ENCODE measurements at regions not wholly inside any gene's neighbourhood (a gene's known extent, or its start where the extent isn't known, plus 50 kb on each side); places are given as distances from the start of the nearest gene placed in this dataset.

DNA sequence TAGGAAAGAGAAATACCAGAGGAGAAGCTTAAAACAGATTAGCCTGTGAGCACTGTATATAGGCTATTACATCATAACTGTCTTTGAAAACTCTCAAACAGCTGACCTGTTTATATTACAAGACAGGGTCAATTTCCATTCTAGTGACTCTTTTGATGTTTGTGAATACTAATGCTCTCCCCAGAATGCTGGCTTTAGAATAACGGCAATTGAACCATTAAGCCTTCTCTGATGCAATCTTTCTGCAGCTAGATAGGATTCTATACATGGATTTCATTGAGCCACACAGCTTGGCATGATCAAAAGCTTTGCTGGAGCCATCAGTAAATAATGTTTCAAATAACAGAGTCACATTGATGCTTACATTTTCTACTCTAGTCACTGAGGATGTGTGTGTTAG is 122.7 kb upstream of the FAT3 start (continued):
- TF ChIP-seq SETDB1 (IDR thresholded peaks at IDR 0.05; ENCODE audit: insufficient read length, low read length) (no peak), ZNF544 (tag by site-specific recombination; IDR thresholded peaks at IDR 0.05) (no peak), ZNF23 (tag by site-specific recombination; IDR thresholded peaks at IDR 0.05; ENCODE audit: borderline replicate concordance) (no peak), ZNF843 (tag by site-specific recombination; IDR thresholded peaks at IDR 0.05) (no peak), ZNF239 (tag by site-specific recombination; IDR thresholded peaks at IDR 0.05) (no peak)

DNA sequence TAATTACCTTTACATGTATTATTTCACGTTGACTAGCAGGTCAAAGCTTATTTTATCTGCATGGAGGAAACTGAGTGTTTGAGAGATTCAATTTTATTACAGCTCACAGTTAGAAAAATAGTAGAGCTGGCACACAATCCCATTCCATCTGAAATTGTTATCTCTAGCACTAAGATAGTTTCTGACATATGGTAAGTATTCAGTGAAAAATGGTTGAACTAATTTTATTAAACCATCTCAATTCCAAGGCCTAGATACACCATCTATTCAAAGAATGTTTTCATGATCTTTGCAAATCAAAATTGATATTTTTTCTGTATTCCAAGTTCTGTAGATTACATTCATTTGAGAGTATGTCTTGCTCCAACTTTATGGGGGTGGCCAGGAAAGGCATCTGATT is 125.4 kb upstream of the FAT3 start:
- Histone ChIP-seq H3K4me3 (ENCODE audit: low read depth, low read length) (no peak overlapping the region), H3K4me1 (ENCODE audit: control insufficient read depth, insufficient read depth, low read length) (no peaks in the 10 kb centered on the region), H3K27ac (ENCODE audit: extremely low read depth, low read depth, low read length) (no peak overlapping the region), H3K9me3 (ENCODE audit: control insufficient read depth, insufficient read depth, low read depth, low read length) (no peaks in the 10 kb centered on the region), H3K36me3 (ENCODE audit: control insufficient read depth in 2 of 2, insufficient read depth in 1 of 2, low read length in 2 of 2) (no peaks in the 10 kb centered on the region)
- POLR2A ChIA-PET = no interaction called here
- no peak for TF ChIP-seq ZIC2 (tag by site-specific recombination; IDR thresholded peaks at IDR 0.05)
- TF ChIP-seq, protein P1, sequence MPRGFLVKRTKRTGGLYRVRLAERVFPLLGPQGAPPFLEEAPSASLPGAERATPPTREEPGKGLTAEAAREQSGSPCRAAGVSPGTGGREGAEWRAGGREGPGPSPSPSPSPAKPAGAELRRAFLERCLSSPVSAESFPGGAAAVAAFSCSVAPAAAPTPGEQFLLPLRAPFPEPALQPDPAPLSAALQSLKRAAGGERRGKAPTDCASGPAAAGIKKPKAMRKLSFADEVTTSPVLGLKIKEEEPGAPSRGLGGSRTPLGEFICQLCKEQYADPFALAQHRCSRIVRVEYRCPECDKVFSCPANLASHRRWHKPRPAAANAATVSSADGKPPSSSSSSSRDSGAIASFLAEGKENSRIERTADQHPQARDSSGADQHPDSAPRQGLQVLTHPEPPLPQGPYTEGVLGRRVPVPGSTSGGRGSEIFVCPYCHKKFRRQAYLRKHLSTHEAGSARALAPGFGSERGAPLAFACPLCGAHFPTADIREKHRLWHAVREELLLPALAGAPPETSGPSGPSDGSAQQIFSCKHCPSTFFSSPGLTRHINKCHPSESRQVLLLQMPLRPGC (tag by site-specific recombination; IDR thresholded peaks at IDR 0.05) = no peak
- CTCF ChIA-PET = no interaction called here

DNA sequence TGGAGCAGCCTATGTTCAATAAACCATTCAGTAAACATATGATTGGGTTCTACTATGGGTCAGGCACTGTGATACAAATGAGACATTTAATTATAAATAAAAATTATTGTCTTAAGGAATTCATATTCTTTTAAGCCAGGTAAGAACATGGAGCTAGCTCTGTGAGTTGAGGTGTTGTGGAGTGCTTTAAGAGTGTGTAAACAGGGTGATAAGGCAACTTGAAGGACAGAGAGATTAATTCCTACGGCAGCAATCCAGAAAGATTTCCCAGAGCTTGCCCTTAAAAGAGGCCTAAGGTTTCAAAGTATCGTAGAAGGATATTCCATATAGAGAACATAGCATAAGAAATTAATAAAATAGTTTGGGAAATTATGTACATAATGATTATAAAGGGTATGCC is 126.4 kb upstream of the FAT3 start:
- Histone ChIP-seq H3K4me3 (ENCODE audit: low read depth, low read length) (no peak overlapping the region), H3K27ac (ENCODE audit: extremely low read depth, low read depth, low read length) (no peak overlapping the region), H3K9me3 (ENCODE audit: control insufficient read depth, insufficient read depth, low read depth, low read length) (no peaks in the 10 kb centered on the region), H3K36me3 (ENCODE audit: control insufficient read depth in 2 of 2, insufficient read depth in 1 of 2, low read length in 2 of 2) (no peaks in the 10 kb centered on the region), H3K4me1 (ENCODE audit: control insufficient read depth, insufficient read depth, low read length) (no peaks in the 10 kb centered on the region)
- POLR2A ChIA-PET = no interaction called here
- CTCF ChIA-PET = interaction anchor here (0.7 kb wide), 1 partner anchor 367 kb away, joined by 4 read pairs; no protein-coding TSS in a partner anchor
- TF ChIP-seq ZNF48 (tag by site-specific recombination; IDR thresholded peaks at IDR 0.05) (no peak), SCRT1 (tag by site-specific recombination; IDR thresholded peaks at IDR 0.05; ENCODE audit: borderline replicate concordance) (no peak), EGR2 (tag by site-specific recombination; IDR thresholded peaks at IDR 0.05; ENCODE audit: low read depth) (no peak), YY2 (tag by site-specific recombination; IDR thresholded peaks at IDR 0.05) (no peak), KLF1 (tag by site-specific recombination; IDR thresholded peaks at IDR 0.05) (no peak), ZSCAN16 (tag by site-specific recombination; IDR thresholded peaks at IDR 0.05) (no peak), ZNF610 (tag by site-specific recombination; IDR thresholded peaks at IDR 0.05; ENCODE audit: borderline replicate concordance) (no peak), ZNF391 (tag by site-specific recombination; IDR thresholded peaks at IDR 0.05; ENCODE audit: borderline replicate concordance, low read depth) (no peak)
- TF ChIP-seq, protein P2, sequence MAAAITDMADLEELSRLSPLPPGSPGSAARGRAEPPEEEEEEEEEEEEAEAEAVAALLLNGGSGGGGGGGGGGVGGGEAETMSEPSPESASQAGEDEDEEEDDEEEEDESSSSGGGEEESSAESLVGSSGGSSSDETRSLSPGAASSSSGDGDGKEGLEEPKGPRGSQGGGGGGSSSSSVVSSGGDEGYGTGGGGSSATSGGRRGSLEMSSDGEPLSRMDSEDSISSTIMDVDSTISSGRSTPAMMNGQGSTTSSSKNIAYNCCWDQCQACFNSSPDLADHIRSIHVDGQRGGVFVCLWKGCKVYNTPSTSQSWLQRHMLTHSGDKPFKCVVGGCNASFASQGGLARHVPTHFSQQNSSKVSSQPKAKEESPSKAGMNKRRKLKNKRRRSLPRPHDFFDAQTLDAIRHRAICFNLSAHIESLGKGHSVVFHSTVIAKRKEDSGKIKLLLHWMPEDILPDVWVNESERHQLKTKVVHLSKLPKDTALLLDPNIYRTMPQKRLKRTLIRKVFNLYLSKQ (tag by site-specific recombination; IDR thresholded peaks at IDR 0.05; ENCODE audit: borderline replicate concordance) = no peak
- TF ChIP-seq, protein P3, sequence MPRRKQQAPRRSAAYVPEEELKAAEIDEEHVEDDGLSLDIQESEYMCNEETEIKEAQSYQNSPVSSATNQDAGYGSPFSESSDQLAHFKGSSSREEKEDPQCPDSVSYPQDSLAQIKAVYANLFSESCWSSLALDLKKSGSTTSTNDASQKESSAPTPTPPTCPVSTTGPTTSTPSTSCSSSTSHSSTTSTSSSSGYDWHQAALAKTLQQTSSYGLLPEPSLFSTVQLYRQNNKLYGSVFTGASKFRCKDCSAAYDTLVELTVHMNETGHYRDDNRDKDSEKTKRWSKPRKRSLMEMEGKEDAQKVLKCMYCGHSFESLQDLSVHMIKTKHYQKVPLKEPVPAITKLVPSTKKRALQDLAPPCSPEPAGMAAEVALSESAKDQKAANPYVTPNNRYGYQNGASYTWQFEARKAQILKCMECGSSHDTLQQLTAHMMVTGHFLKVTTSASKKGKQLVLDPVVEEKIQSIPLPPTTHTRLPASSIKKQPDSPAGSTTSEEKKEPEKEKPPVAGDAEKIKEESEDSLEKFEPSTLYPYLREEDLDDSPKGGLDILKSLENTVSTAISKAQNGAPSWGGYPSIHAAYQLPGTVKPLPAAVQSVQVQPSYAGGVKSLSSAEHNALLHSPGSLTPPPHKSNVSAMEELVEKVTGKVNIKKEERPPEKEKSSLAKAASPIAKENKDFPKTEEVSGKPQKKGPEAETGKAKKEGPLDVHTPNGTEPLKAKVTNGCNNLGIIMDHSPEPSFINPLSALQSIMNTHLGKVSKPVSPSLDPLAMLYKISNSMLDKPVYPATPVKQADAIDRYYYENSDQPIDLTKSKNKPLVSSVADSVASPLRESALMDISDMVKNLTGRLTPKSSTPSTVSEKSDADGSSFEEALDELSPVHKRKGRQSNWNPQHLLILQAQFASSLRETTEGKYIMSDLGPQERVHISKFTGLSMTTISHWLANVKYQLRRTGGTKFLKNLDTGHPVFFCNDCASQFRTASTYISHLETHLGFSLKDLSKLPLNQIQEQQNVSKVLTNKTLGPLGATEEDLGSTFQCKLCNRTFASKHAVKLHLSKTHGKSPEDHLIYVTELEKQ (tag by site-specific recombination; IDR thresholded peaks at IDR 0.05; ENCODE audit: borderline replicate concordance) = no peak
- TF ChIP-seq, protein P4, sequence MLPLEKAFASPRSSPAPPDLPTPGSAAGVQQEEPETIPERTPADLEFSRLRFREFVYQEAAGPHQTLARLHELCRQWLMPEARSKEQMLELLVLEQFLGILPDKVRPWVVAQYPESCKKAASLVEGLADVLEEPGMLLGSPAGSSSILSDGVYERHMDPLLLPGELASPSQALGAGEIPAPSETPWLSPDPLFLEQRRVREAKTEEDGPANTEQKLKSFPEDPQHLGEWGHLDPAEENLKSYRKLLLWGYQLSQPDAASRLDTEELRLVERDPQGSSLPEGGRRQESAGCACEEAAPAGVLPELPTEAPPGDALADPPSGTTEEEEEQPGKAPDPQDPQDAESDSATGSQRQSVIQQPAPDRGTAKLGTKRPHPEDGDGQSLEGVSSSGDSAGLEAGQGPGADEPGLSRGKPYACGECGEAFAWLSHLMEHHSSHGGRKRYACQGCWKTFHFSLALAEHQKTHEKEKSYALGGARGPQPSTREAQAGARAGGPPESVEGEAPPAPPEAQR (tag by site-specific recombination; IDR thresholded peaks at IDR 0.05) = no peak
- TF ChIP-seq, protein P5, sequence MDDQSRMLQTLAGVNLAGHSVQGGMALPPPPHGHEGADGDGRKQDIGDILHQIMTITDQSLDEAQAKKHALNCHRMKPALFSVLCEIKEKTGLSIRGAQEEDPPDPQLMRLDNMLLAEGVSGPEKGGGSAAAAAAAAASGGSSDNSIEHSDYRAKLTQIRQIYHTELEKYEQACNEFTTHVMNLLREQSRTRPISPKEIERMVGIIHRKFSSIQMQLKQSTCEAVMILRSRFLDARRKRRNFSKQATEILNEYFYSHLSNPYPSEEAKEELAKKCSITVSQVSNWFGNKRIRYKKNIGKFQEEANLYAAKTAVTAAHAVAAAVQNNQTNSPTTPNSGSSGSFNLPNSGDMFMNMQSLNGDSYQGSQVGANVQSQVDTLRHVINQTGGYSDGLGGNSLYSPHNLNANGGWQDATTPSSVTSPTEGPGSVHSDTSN (CRISPR knock-in tag; IDR thresholded peaks at IDR 0.05) = no peak
- TF ChIP-seq, protein P6, sequence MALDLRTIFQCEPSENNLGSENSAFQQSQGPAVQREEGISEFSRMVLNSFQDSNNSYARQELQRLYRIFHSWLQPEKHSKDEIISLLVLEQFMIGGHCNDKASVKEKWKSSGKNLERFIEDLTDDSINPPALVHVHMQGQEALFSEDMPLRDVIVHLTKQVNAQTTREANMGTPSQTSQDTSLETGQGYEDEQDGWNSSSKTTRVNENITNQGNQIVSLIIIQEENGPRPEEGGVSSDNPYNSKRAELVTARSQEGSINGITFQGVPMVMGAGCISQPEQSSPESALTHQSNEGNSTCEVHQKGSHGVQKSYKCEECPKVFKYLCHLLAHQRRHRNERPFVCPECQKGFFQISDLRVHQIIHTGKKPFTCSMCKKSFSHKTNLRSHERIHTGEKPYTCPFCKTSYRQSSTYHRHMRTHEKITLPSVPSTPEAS (tag by site-specific recombination; IDR thresholded peaks at IDR 0.05) = no peak
- TF ChIP-seq, protein P7, sequence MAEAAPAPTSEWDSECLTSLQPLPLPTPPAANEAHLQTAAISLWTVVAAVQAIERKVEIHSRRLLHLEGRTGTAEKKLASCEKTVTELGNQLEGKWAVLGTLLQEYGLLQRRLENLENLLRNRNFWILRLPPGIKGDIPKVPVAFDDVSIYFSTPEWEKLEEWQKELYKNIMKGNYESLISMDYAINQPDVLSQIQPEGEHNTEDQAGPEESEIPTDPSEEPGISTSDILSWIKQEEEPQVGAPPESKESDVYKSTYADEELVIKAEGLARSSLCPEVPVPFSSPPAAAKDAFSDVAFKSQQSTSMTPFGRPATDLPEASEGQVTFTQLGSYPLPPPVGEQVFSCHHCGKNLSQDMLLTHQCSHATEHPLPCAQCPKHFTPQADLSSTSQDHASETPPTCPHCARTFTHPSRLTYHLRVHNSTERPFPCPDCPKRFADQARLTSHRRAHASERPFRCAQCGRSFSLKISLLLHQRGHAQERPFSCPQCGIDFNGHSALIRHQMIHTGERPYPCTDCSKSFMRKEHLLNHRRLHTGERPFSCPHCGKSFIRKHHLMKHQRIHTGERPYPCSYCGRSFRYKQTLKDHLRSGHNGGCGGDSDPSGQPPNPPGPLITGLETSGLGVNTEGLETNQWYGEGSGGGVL (tag by site-specific recombination; IDR thresholded peaks at IDR 0.05) = no peak
